ENCODE measurements at regions not wholly inside any gene's neighbourhood (a gene's known extent, or its start where the extent isn't known, plus 50 kb on each side); places are given as distances from the start of the nearest gene placed in this dataset.

GRCh38 chr16:82384949-82385348, 214.9 kb upstream of the MPHOSPH6 start:
- TF ChIP-seq POLR2A (IDR thresholded peaks at IDR 0.05; ENCODE audit: low read length) (no peak), GATA1 (IDR thresholded peaks at IDR 0.05; ENCODE audit: low read depth, low read length) (no peak)

Data from erythroblast (primary cell).